ENCODE measurements at regions not wholly inside any gene's neighbourhood (a gene's known extent, or its start where the extent isn't known, plus 50 kb on each side); places are given as distances from the start of the nearest gene placed in this dataset.
A peak's percentile ranks its signal among the peaks of the same experiment; 100 is the strongest.

DNA sequence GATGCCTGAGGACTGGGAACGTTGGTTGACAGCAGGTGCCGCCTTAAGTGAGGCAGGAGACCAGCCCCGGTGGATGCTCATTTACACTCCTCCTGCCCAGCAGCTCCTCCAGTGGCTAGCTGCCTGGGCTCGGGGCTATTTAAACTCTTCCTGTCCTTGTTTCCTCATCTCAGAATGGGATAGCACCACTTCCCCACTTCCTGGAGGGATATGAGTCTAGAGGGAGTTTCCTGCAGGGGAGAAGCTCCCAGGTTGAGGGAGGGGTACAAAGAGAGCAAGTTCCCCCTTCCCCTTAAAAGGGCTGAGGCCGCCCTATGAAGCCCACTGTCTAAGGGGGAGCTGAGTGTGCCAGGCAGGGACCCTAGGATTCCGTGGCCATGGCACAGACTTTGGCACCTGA lies 311.2 kb downstream of the AACS start:
- FAIRE-seq = no peak
- no peak for DNase-seq
- Histone ChIP-seq H3K4me1 (ENCODE audit: control insufficient read depth in 2 of 3, insufficient read depth in 2 of 3, low read depth in 1 of 3, low read length in 3 of 3) (no peaks in the 10 kb centered on the region), H3K27me3 (ENCODE audit: control insufficient read depth, insufficient read depth, low read length) (no peaks in the 10 kb centered on the region), H3K9ac (ENCODE audit: low read length in 3 of 3) (no peak overlapping the region), H3K9me3 (ENCODE audit: control insufficient read depth in 2 of 3, insufficient read depth in 1 of 3, low read length in 3 of 3) (no peaks in the 10 kb centered on the region), H3K36me3 (ENCODE audit: control insufficient read depth in 2 of 3, insufficient read depth in 3 of 3, low read length in 3 of 3) (no peaks in the 10 kb centered on the region), H3K4me3 (ENCODE audit: low read length in 3 of 3) (no peak overlapping the region), H3K27ac (ENCODE audit: low read depth in 2 of 2, low read length in 2 of 2) (no peak overlapping the region)
- intact Hi-C loops (cut with DNase I) = no loop called here
- no peak for TF ChIP-seq CTCF (IDR thresholded peaks at IDR 0.05; ENCODE audit: borderline replicate concordance, extremely low read depth, insufficient read depth)

GRCh38 chr12:125377093-125377492 lies 311.9 kb downstream of the AACS start:
- no peaks in the 10 kb centered on the region for H3K27me3 ChIP-seq (ENCODE audit: control insufficient read depth, insufficient read depth, low read length)
- H3K4me1 ChIP-seq (ENCODE audit: control insufficient read depth in 2 of 3, insufficient read depth in 2 of 3, low read depth in 1 of 3, low read length in 3 of 3) = no peaks in the 10 kb centered on the region
- no peak for TF ChIP-seq CTCF (IDR thresholded peaks at IDR 0.05; ENCODE audit: borderline replicate concordance, extremely low read depth, insufficient read depth)
- H3K4me3 ChIP-seq (ENCODE audit: low read length in 3 of 3) = no peak overlapping the region
- intact Hi-C loops (cut with DNase I) = no loop called here
- H3K9ac ChIP-seq (ENCODE audit: low read length in 3 of 3) = no peak overlapping the region
- no peaks in the 10 kb centered on the region for H3K9me3 ChIP-seq (ENCODE audit: control insufficient read depth in 2 of 3, insufficient read depth in 1 of 3, low read length in 3 of 3)
- no peak for DNase-seq
- no peak overlapping the region for H3K27ac ChIP-seq (ENCODE audit: low read depth in 2 of 2, low read length in 2 of 2)
- no peaks in the 10 kb centered on the region for H3K36me3 ChIP-seq (ENCODE audit: control insufficient read depth in 2 of 3, insufficient read depth in 3 of 3, low read length in 3 of 3)
- FAIRE-seq = no peak

DNA sequence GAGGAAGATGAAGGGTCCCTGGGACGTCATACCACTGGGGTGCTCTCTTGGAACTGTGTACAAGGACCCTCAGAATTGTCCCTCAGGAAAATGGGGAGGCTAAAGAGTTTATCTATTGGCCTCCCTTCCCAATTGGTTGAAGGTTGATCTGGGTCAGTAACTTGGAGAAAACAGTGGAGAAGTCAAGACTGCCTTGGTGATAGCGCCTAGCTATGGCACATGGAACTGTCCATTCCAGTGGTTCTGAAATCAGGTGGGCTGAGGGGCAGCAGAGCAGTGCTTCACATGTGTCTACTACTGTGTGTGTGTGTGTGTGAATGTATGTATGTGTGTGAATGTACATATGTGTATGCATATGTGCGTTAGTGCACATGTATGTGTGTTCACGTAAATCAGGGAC lies 316.1 kb downstream of the AACS start:
- intact Hi-C loops (cut with DNase I) = no loop called here
- FAIRE-seq (no peak), DNase-seq (peak in 3 of 5 donors; percentile 16 to 23 (median 21))
- no peaks in the 10 kb centered on the region for H3K36me3 ChIP-seq (ENCODE audit: control insufficient read depth in 2 of 3, insufficient read depth in 3 of 3, low read length in 3 of 3)
- no peak overlapping the region for H3K27ac ChIP-seq (ENCODE audit: low read depth in 2 of 2, low read length in 2 of 2)
- no peaks in the 10 kb centered on the region for H3K9me3 ChIP-seq (ENCODE audit: control insufficient read depth in 2 of 3, insufficient read depth in 1 of 3, low read length in 3 of 3)
- TF ChIP-seq CTCF (IDR thresholded peaks at IDR 0.05; ENCODE audit: borderline replicate concordance, extremely low read depth, insufficient read depth) = no peak
- no peaks in the 10 kb centered on the region for H3K4me1 ChIP-seq (ENCODE audit: control insufficient read depth in 2 of 3, insufficient read depth in 2 of 3, low read depth in 1 of 3, low read length in 3 of 3)
- no peaks in the 10 kb centered on the region for H3K27me3 ChIP-seq (ENCODE audit: control insufficient read depth, insufficient read depth, low read length)
- H3K4me3 ChIP-seq (ENCODE audit: low read length in 3 of 3) = no peak overlapping the region
- H3K9ac ChIP-seq (ENCODE audit: low read length in 3 of 3) = no peak overlapping the region

DNA sequence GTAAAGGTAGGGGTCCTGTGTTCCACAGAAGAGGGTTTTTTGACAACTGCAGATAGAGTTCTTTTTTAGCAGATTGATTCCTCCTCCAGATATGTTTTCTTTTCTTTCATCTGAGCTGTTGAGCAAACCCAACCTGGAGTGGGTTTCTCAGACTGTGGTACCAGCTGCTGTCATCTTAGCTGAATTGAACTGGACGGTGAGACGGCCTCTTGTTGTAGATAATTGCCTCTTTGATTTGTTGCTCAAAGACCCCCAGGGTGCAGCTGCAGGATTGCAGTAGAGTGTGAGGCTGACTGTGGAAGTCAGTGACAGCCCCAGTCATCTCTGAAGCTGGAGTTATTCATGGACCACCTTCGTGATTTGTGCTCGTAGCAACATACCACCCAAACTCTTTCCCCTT lies 317.7 kb downstream of the AACS start:
- TF ChIP-seq CTCF (IDR thresholded peaks at IDR 0.05; ENCODE audit: borderline replicate concordance, extremely low read depth, insufficient read depth) = no peak
- H3K27ac ChIP-seq (ENCODE audit: low read depth in 2 of 2, low read length in 2 of 2) = no peak overlapping the region
- no peak for DNase-seq
- H3K36me3 ChIP-seq (ENCODE audit: control insufficient read depth in 2 of 3, insufficient read depth in 3 of 3, low read length in 3 of 3) = no peaks in the 10 kb centered on the region
- no peak overlapping the region for H3K4me3 ChIP-seq (ENCODE audit: low read length in 3 of 3)
- no peak for FAIRE-seq
- H3K27me3 ChIP-seq (ENCODE audit: control insufficient read depth, insufficient read depth, low read length) = no peaks in the 10 kb centered on the region
- H3K9me3 ChIP-seq (ENCODE audit: control insufficient read depth in 2 of 3, insufficient read depth in 1 of 3, low read length in 3 of 3) = no peaks in the 10 kb centered on the region
- H3K9ac ChIP-seq (ENCODE audit: low read length in 3 of 3) = no peak overlapping the region
- H3K4me1 ChIP-seq (ENCODE audit: control insufficient read depth in 2 of 3, insufficient read depth in 2 of 3, low read depth in 1 of 3, low read length in 3 of 3) = no peaks in the 10 kb centered on the region
- intact Hi-C loops (cut with DNase I) = no loop called here
